ENCODE measurements at regions not wholly inside any gene's neighbourhood (a gene's known extent, or its start where the extent isn't known, plus 50 kb on each side); places are given as distances from the start of the nearest gene placed in this dataset.

DNA sequence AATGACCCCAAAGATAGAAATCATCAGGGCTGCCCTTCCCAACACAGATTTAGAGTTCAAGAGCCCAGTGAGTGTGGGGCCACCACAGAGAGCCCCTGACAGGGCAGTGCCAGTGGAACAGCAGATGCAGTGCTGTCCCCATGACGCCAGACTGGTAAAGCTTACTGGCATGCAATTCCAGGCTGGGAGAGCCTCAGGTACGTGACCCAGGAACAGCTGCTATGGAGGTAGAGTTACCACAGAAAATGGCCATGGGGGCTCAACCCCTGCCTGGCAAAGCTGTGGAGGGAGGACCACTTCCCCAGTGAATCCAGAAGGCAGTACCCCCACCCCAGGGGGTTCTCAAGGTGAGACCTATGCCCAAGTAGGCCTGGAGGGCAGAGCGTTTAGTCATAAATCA is 228.5 kb downstream of the POLR1F start:
- no peak for TF ChIP-seq CTCF (IDR thresholded peaks at IDR 0.05)
- no peak for TF ChIP-seq POLR2A (IDR thresholded peaks at IDR 0.05)

Data from right lobe of liver (tissue), 4 donors.